Activated CD4-positive, alpha-beta T cell treated with anti-CD3 and anti-CD28 coated beads, Interleukin-2, amount 10 ng/mL, durations not matched to agents 24 days and 14 days (primary cell): ENCODE measurements at regions not wholly inside any gene's neighbourhood (a gene's known extent, or its start where the extent isn't known, plus 50 kb on each side); places are given as distances from the start of the nearest gene placed in this dataset.
"Not testable (repeated sequence)": the region's sequence is repeated elsewhere in the genome, so short reads cannot be mapped to it uniquely, and the experiment has no call there.

Source experiments
- DNase-seq: peaks from one replicate; pipeline ENCODE4 v3.0.0; 2022
- H3K27ac Mint-ChIP-seq: one replicate; pipeline ENCODE4 v1.8.0; 2022; ENCODE audit warnings: mild to moderate bottlenecking, mixed read lengths
- H3K27me3 Mint-ChIP-seq: one replicate; pipeline ENCODE4 v1.8.0; 2022; ENCODE audit warnings: mixed read lengths
- H3K36me3 Mint-ChIP-seq: one replicate; pipeline ENCODE4 v1.8.0; 2022; ENCODE audit warnings: low read depth, mild to moderate bottlenecking, mixed read lengths
- H3K4me1 Mint-ChIP-seq: one replicate; pipeline ENCODE4 v1.8.0; 2021; ENCODE audit warnings: mixed read lengths
- H3K4me3 Mint-ChIP-seq: one replicate; pipeline ENCODE4 v1.8.0; 2022; ENCODE audit warnings: mild to moderate bottlenecking, moderate library complexity, mixed read lengths
- H3K9me3 Mint-ChIP-seq: one replicate; pipeline ENCODE4 v1.8.0; 2021; ENCODE audit warnings: mixed read lengths
- intact Hi-C: fragments of 100-400 bp; cut with micrococcal nuclease; formaldehyde crosslinking; loops from one replicate; pipeline ENCODE4 v1.15.1; 2023

GRCh38 chr4:23944556-23944955 lies 54.7 kb upstream of the PPARGC1A start:
- H3K27me3 Mint-ChIP-seq, DNase-seq, H3K36me3 Mint-ChIP-seq, H3K9me3 Mint-ChIP-seq, H3K4me1 Mint-ChIP-seq, H3K4me3 Mint-ChIP-seq, H3K27ac Mint-ChIP-seq, intact Hi-C loops: not testable (repeated sequence)

- no peaks in the 10 kb centered on the region for H3K36me3 Mint-ChIP-seq
- DNase-seq, result no peak
- intact Hi-C loops, result no loop called here
- no peaks in the 10 kb centered on the region for H3K27me3 Mint-ChIP-seq
- no peak overlapping the region for H3K4me3 Mint-ChIP-seq
- no peaks in the 10 kb centered on the region for H3K9me3 Mint-ChIP-seq
- no peaks in the 10 kb centered on the region for H3K4me1 Mint-ChIP-seq
- H3K27ac Mint-ChIP-seq, result no peak overlapping the region
Observed at GRCh38 chr4:23943478-23943877, 53.6 kb upstream of the PPARGC1A start.

GRCh38 chr4:23942471-23942870 lies 52.6 kb upstream of the PPARGC1A start:
- intact Hi-C loops, result no loop called here
- no peak for DNase-seq

More at GRCh38 chr4:23942471-23942870, 52.6 kb upstream of the PPARGC1A start:
- no peaks in the 10 kb centered on the region for H3K36me3 Mint-ChIP-seq
- no peaks in the 10 kb centered on the region for H3K9me3 Mint-ChIP-seq
- no peaks in the 10 kb centered on the region for H3K4me1 Mint-ChIP-seq
- H3K27me3 Mint-ChIP-seq, result no peaks in the 10 kb centered on the region
- H3K27ac Mint-ChIP-seq, result no peak overlapping the region
- H3K4me3 Mint-ChIP-seq, result no peak overlapping the region
